Thyroid gland (tissue), 4 donors: ENCODE measurements at regions not wholly inside any gene's neighbourhood (a gene's known extent, or its start where the extent isn't known, plus 50 kb on each side); places are given as distances from the start of the nearest gene placed in this dataset.

Source experiments
- CTCF ChIP-seq, 6 experiments: fragments of 200-600 bp in 3 of 6; fragments of 450-650 bp in 3 of 6; sonication (generic) in 3 of 6; IDR thresholded peaks; one replicate each; pipeline ENCODE4 v1.5.1; 2016 to 2019; ENCODE audit warnings: antibody characterized with exemption in 6 of 6, mild to moderate bottlenecking in 2 of 6, inconsistent platforms in 1 of 6, moderate library complexity in 1 of 6
- POLR2A ChIP-seq, 2 donors: fragments of 450-650 bp; IDR thresholded peaks; one replicate each; pipeline ENCODE4 v1.6.1; 2017; ENCODE audit warnings: antibody characterized with exemption in 2 of 2, mild to moderate bottlenecking in 2 of 2, moderate library complexity in 1 of 2

GRCh38 chr10:62895063-62895462 lies 78.9 kb upstream of the EGR2 start:
- no peak for TF ChIP-seq CTCF (IDR thresholded peaks at IDR 0.05)
- no peak for TF ChIP-seq POLR2A (IDR thresholded peaks at IDR 0.05)
